ENCODE measurements at regions not wholly inside any gene's neighbourhood (a gene's known extent, or its start where the extent isn't known, plus 50 kb on each side); places are given as distances from the start of the nearest gene placed in this dataset.
"Not testable (repeated sequence)": the region's sequence is repeated elsewhere in the genome, so short reads cannot be mapped to it uniquely, and the experiment has no call there.

DNA sequence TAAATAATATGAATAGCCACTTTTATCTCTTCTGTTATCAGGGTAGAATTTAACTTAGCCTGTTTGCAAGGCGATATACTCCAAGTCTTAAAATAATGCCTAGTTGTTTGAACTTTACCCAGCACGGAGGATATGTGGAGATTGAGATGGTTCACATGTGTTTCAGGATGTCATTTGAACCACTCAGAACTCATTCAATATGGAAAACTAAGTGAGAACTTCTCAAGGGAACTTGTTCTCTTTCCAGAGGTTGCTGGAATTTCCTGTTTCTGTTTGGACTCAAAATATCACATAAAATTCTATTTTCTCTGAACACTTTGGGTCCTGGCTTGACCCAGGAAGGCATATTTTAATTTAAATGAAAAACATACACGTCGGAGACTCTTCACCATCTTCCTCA, 139.1 kb upstream of the MYO10 start:
- intact Hi-C loops (cut with micrococcal nuclease) = no loop called here
- H3K36me3 Mint-ChIP-seq (ENCODE audit: low read depth) = no peaks in the 10 kb centered on the region
- CTCF ChIA-PET = no interaction called here
- no peak overlapping the region for H3K27ac Mint-ChIP-seq
- no peaks in the 10 kb centered on the region for H3K4me1 Mint-ChIP-seq (ENCODE audit: low read depth)
- no peak for DNase-seq
- H3K4me3 Mint-ChIP-seq = no peak overlapping the region
- H3K27me3 Mint-ChIP-seq (ENCODE audit: low read depth) = no peaks in the 10 kb centered on the region
- no peaks in the 10 kb centered on the region for H3K9me3 Mint-ChIP-seq

DNA sequence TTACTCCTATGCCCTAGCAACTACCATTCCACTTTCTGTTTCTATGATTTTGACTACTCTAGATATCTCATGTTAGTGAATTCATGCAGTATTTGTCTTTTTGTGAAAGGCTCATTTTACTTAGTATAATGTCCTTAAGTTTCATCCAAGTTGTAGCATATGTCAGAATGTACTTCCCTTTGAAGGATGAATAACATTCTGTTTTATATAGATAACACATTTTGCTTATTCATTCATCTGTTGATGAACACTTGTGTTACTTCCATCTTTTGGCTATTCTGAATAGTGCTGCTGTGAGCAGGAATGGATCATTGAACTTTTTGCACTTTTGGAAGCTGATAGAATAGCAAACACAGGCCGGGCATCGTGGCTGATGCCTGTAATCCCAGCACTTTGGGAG, 140.2 kb upstream of the MYO10 start:
- Mint-ChIP-seq H3K9me3 (no peaks in the 10 kb centered on the region), H3K4me1 (ENCODE audit: low read depth) (no peaks in the 10 kb centered on the region), H3K4me3 (no peak overlapping the region), H3K36me3 (ENCODE audit: low read depth) (no peaks in the 10 kb centered on the region), H3K27me3 (ENCODE audit: low read depth) (no peaks in the 10 kb centered on the region), H3K27ac (no peak overlapping the region)
- CTCF ChIA-PET = no interaction called here
- intact Hi-C loops (cut with micrococcal nuclease) = no loop called here
- no peak for DNase-seq

DNA sequence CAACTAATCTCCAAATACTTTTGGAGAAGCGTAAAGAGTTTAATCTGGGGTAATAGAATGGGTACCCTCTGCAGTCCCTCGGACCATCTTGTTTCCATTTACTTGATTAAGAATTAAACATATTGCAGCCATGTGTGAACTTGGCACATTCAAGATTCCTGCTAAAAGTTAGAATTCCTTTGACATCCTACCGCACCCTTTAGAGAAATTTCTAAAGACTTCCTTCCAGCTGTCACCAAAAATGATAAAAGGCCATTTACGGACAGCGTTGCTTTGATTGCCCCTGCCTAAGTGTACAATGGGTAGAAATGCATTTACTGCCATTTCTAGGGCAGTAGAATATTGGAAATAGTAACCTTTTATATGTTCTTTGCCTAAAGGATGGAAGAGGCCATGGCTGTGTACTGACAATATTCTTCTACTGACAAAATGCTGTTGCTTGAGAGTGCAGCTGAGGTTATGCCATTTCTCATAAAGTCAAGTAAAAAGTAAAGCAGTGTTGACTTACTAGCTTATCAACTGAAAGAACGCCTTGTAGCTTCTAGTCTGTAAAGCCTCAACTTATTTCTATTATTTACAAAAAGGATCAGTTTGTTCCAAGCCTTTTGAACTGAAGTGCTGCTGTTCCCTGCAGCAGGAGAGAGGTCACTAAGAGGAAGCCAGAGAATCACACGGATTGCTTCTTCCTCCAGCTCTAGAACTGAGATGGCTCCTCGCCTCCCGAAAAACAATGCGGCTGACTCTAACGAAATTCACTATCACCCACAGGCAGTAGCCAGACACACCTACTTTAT, 139.8 kb upstream of the BASP1 start:
- no peak for DNase-seq
- Mint-ChIP-seq H3K36me3 (ENCODE audit: low read depth) (no peaks in the 10 kb centered on the region), H3K27ac (no peak overlapping the region), H3K4me1 (ENCODE audit: low read depth) (no peaks in the 10 kb centered on the region), H3K4me3 (no peak overlapping the region), H3K9me3 (no peaks in the 10 kb centered on the region), H3K27me3 (ENCODE audit: low read depth) (no peaks in the 10 kb centered on the region)
- intact Hi-C loops (cut with micrococcal nuclease) = no loop called here
- CTCF ChIA-PET = interaction anchor here (0.7 kb wide), 1 partner anchor 39 kb away, joined by 4 read pairs; no protein-coding TSS in a partner anchor

GRCh38 chr5:17079562-17079961, 137.9 kb upstream of the BASP1 start:
- intact Hi-C loops (cut with micrococcal nuclease) = no loop called here

DNA sequence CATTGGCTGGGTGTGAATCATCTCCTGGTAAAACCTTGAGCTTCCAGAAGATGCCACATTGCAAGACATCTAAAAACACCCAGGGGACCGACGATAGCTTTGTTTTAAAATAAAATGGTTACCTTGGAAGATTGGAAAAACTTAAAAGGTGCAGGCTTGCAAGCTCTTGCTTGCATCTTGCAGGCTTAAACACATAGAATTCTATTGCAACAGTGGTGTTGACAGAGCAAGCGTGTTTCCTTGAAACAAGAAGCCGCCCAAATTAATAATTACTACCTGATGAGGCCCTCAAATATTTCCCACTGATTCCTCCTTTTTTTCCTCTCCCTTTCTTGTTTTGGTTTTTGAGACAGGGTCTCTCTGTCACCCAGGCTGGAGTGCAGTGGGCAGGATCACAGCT, 137.1 kb upstream of the BASP1 start:
- intact Hi-C loops (cut with micrococcal nuclease) = no loop called here
- CTCF ChIA-PET = no interaction called here
- Mint-ChIP-seq H3K36me3 (ENCODE audit: low read depth) (no peaks in the 10 kb centered on the region), H3K4me3 (no peak overlapping the region), H3K4me1 (ENCODE audit: low read depth) (no peaks in the 10 kb centered on the region), H3K27me3 (ENCODE audit: low read depth) (no peaks in the 10 kb centered on the region), H3K27ac (no peak overlapping the region), H3K9me3 (no peaks in the 10 kb centered on the region)
- no peak for DNase-seq

More at GRCh38 chr5:17079562-17079961, 137.9 kb upstream of the BASP1 start:
- Mint-ChIP-seq H3K9me3 (no peaks in the 10 kb centered on the region), H3K27ac (no peak overlapping the region), H3K27me3 (ENCODE audit: low read depth) (no peaks in the 10 kb centered on the region), H3K4me1 (ENCODE audit: low read depth) (no peaks in the 10 kb centered on the region), H3K36me3 (ENCODE audit: low read depth) (no peaks in the 10 kb centered on the region), H3K4me3 (no peak overlapping the region)
- CTCF ChIA-PET = no interaction called here
- DNase-seq = no peak

DNA sequence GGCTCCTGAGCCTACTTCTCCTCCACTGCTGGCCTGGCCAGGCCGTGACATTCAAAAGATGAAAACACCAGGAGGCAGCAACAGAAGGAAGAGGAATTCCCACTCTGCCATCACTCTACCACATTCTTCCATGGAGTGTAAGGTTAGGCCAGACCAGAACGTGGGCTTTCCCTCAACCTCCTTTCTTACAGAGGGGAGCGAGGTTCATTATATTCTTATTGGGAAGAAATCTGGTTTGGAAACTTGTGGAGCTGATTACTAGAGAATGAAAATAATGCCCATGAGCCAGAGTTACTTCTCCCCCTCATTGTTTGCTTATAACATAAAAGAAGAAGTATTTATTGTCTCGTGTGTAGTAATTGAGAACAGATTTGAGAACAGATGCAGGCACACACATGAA, 136.3 kb upstream of the BASP1 start:
- no peak overlapping the region for H3K4me3 Mint-ChIP-seq
- H3K9me3 Mint-ChIP-seq = no peaks in the 10 kb centered on the region
- no peaks in the 10 kb centered on the region for H3K36me3 Mint-ChIP-seq (ENCODE audit: low read depth)
- intact Hi-C loops (cut with micrococcal nuclease) = no loop called here
- no peak for DNase-seq
- H3K4me1 Mint-ChIP-seq (ENCODE audit: low read depth) = no peaks in the 10 kb centered on the region
- H3K27ac Mint-ChIP-seq = no peak overlapping the region
- CTCF ChIA-PET = interaction anchor here (0.9 kb wide), 1 partner anchor 11 kb away, joined by 3 read pairs; no protein-coding TSS in a partner anchor
- no peaks in the 10 kb centered on the region for H3K27me3 Mint-ChIP-seq (ENCODE audit: low read depth)

GRCh38 chr5:17083276-17083675, 134.2 kb upstream of the BASP1 start:
- H3K36me3 Mint-ChIP-seq (ENCODE audit: low read depth); intact Hi-C loops (cut with micrococcal nuclease); H3K4me3 Mint-ChIP-seq; H3K27me3 Mint-ChIP-seq (ENCODE audit: low read depth); H3K4me1 Mint-ChIP-seq (ENCODE audit: low read depth); DNase-seq; H3K9me3 Mint-ChIP-seq; CTCF ChIA-PET; H3K27ac Mint-ChIP-seq: not testable (repeated sequence)

GRCh38 chr5:17087035-17087434, 130.4 kb upstream of the BASP1 start:
- no peak for DNase-seq
- H3K36me3 Mint-ChIP-seq (ENCODE audit: low read depth) = no peaks in the 10 kb centered on the region
- CTCF ChIA-PET = interaction anchor here (0.7 kb wide), 1 partner anchor 33 kb away, joined by 5 read pairs; no protein-coding TSS in a partner anchor
- no peaks in the 10 kb centered on the region for H3K4me1 Mint-ChIP-seq (ENCODE audit: low read depth)
- intact Hi-C loops (cut with micrococcal nuclease) = no loop called here
- H3K9me3 Mint-ChIP-seq = no peaks in the 10 kb centered on the region
- no peaks in the 10 kb centered on the region for H3K27me3 Mint-ChIP-seq (ENCODE audit: low read depth)
- no peak overlapping the region for H3K27ac Mint-ChIP-seq
- no peak overlapping the region for H3K4me3 Mint-ChIP-seq

GRCh38 chr5:17088051-17088450, 129.4 kb upstream of the BASP1 start:
- intact Hi-C loops (cut with micrococcal nuclease) = no loop called here
- Mint-ChIP-seq H3K27me3 (ENCODE audit: low read depth) (no peaks in the 10 kb centered on the region), H3K4me3 (no peak overlapping the region), H3K4me1 (ENCODE audit: low read depth) (no peaks in the 10 kb centered on the region), H3K9me3 (no peaks in the 10 kb centered on the region), H3K36me3 (ENCODE audit: low read depth) (no peaks in the 10 kb centered on the region), H3K27ac (no peak overlapping the region)
- CTCF ChIA-PET = no interaction called here
- no peak for DNase-seq

DNA sequence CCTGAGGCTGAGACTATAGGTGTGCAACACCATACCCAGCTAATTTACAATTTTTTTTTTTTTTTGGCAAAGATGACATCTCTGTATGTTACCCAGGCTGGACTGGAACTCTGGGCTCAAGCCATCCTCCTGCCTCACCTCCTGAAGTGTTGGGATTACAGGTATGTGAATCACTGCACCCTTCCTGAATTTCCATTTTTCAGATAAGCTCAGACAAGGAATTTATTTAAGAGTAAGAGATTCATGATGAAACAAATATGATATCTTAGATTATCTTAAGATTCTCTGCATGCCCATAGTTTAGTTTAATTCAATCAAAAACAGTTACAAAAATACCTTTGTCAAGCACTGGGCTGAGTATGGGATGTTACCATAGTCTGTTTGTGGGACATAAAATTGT, 128.4 kb upstream of the BASP1 start:
- H3K27ac Mint-ChIP-seq = no peak overlapping the region
- no peak for DNase-seq
- H3K27me3 Mint-ChIP-seq (ENCODE audit: low read depth) = no peaks in the 10 kb centered on the region
- CTCF ChIA-PET = no interaction called here
- no peak overlapping the region for H3K4me3 Mint-ChIP-seq
- no peaks in the 10 kb centered on the region for H3K9me3 Mint-ChIP-seq
- no peaks in the 10 kb centered on the region for H3K36me3 Mint-ChIP-seq (ENCODE audit: low read depth)
- intact Hi-C loops (cut with micrococcal nuclease) = no loop called here
- H3K4me1 Mint-ChIP-seq (ENCODE audit: low read depth) = no peaks in the 10 kb centered on the region

DNA sequence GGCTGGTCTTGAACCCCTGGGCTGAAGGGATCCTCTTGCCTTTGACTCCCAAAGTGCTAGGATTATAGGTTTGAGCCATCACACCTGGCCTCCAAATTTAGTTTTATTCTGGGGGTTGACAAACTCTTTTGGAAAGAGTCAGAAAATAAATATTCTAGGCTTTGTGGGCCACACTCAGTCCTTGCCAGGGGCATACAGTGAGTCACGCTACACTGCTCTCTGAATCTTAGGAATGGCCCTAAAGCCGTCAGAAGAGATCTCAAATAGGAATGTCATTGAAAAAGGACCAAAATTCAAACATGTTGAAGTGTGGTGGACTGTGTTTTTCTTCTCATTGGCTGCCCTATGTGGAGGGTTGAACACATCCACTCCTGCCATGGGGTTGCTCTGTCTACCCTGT, 127.7 kb upstream of the BASP1 start:
- Mint-ChIP-seq H3K27me3 (ENCODE audit: low read depth) (no peaks in the 10 kb centered on the region), H3K36me3 (ENCODE audit: low read depth) (no peaks in the 10 kb centered on the region), H3K9me3 (no peaks in the 10 kb centered on the region), H3K4me3 (no peak overlapping the region), H3K4me1 (ENCODE audit: low read depth) (no peaks in the 10 kb centered on the region), H3K27ac (no peak overlapping the region)
- DNase-seq = no peak
- CTCF ChIA-PET = no interaction called here
- intact Hi-C loops (cut with micrococcal nuclease) = no loop called here

DNA sequence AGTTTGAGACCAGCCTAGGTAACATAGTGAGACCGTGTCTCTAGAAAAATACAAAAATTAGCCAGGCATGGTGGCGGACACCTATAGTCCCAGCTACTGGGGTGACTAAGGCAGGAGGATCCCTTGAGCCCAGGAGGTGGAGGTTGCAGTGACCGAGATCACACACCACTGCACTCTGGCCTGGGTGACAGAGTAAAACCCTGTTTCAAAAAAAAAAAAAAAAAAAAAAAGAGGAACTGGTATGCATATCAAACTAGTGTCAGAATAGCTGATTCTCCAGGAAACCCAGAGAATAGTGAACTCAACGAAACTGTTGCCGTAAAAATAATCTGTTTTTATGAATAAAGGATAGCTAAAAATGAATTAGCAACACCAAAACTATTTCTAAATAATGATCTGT, 126.6 kb upstream of the BASP1 start:
- intact Hi-C loops (cut with micrococcal nuclease) = no loop called here
- H3K4me3 Mint-ChIP-seq = no peak overlapping the region
- CTCF ChIA-PET = interaction anchor here (1.4 kb wide), 1 partner anchor 158 kb away, joined by 4 read pairs; no protein-coding TSS in a partner anchor
- H3K27ac Mint-ChIP-seq = no peak overlapping the region
- H3K9me3 Mint-ChIP-seq = no peaks in the 10 kb centered on the region
- no peaks in the 10 kb centered on the region for H3K27me3 Mint-ChIP-seq (ENCODE audit: low read depth)
- DNase-seq = no peak
- no peaks in the 10 kb centered on the region for H3K36me3 Mint-ChIP-seq (ENCODE audit: low read depth)
- no peaks in the 10 kb centered on the region for H3K4me1 Mint-ChIP-seq (ENCODE audit: low read depth)

DNA sequence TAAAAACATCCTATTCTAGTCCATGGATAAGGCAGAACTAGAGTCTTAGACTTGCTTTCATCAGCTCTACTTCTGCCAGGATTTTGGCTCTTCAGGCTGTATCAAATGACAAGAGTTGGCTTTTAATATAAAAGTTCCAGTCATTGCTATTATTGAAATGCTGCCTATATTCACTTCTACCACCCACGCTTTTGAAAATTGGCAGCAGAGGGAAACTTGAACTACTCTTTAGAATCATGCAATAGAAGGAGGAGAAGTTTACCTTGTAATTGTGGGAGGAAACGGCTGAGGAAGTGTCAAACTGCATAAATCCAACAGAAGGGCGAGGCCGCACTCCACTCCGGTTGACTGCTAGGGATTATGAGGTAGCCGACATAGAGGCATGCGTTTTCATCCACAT, 122.6 kb upstream of the BASP1 start:
- no peaks in the 10 kb centered on the region for H3K9me3 Mint-ChIP-seq
- no peak overlapping the region for H3K27ac Mint-ChIP-seq
- intact Hi-C loops (cut with micrococcal nuclease) = no loop called here

More for the DNA sequence above, 122.6 kb upstream of the BASP1 start:
- CTCF ChIA-PET = no interaction called here
- Mint-ChIP-seq H3K27me3 (ENCODE audit: low read depth) (no peaks in the 10 kb centered on the region), H3K4me3 (no peak overlapping the region), H3K36me3 (ENCODE audit: low read depth) (no peaks in the 10 kb centered on the region), H3K4me1 (ENCODE audit: low read depth) (no peaks in the 10 kb centered on the region)
- DNase-seq = no peak
